SK-N-MC (cell line): ENCODE measurements at regions not wholly inside any gene's neighbourhood (a gene's known extent, or its start where the extent isn't known, plus 50 kb on each side); places are given as distances from the start of the nearest gene placed in this dataset.

Source experiments
- EZH2 ChIP-seq: fragments of 200-600 bp; sonication (generic); IDR thresholded peaks from one replicate; pipeline ENCODE4 v1.6.1; 2017; ENCODE audit warnings: antibody characterized with exemption
- POLR2AphosphoS5 ChIP-seq: IDR thresholded peaks from 2 replicates; pipeline ENCODE4 v1.6.1; 2012; ENCODE audit warnings: mild to moderate bottlenecking, low read depth, low read length, borderline replicate concordance

- TF ChIP-seq EZH2 (no peak), POLR2AphosphoS5 (no peak)
Measured at GRCh38 chr10:25851548-25851947, 82.5 kb upstream of the MYO3A start.
